Brain pericyte (primary cell): ENCODE measurements at regions not wholly inside any gene's neighbourhood (a gene's known extent, or its start where the extent isn't known, plus 50 kb on each side); places are given as distances from the start of the nearest gene placed in this dataset.

Experiments used
- DNase-seq: peaks from one replicate; pipeline ENCODE4 v3.0.0-alpha.2; 2012; ENCODE audit warnings: low read depth, low spot score

GRCh38 chr17:83177611-83178532, 98.5 kb downstream of the METRNL start:
- no peak for DNase-seq

- DNase-seq, result no peak
These were observed 99.3 kb downstream of the METRNL start for GRCh38 chr17:83178533-83179304.

GRCh38 chr17:83179374-83179773, 100.0 kb downstream of the METRNL start:
- no peak for DNase-seq

GRCh38 chr17:83179811-83180210, 100.4 kb downstream of the METRNL start:
- DNase-seq, result no peak

- no peak for DNase-seq
These were observed 101.0 kb downstream of the METRNL start for GRCh38 chr17:83180264-83180995.

GRCh38 chr17:83180996-83181481, 101.6 kb downstream of the METRNL start:
- no peak for DNase-seq

GRCh38 chr17:83181991-83182619, 102.7 kb downstream of the METRNL start:
- no peak for DNase-seq

- DNase-seq, result no peak
These were observed 103.3 kb downstream of the METRNL start for GRCh38 chr17:83182620-83183101.

- DNase-seq, result no peak
These were observed 103.9 kb downstream of the METRNL start for GRCh38 chr17:83183145-83183948.

GRCh38 chr17:83183951-83184506, 104.6 kb downstream of the METRNL start:
- no peak for DNase-seq

- DNase-seq, result no peak
These were observed 105.9 kb downstream of the METRNL start for GRCh38 chr17:83185023-83186002.

GRCh38 chr17:83186226-83186625, 106.8 kb downstream of the METRNL start:
- DNase-seq, result no peak

- no peak for DNase-seq
These were observed 107.5 kb downstream of the METRNL start for GRCh38 chr17:83186751-83187421.

- DNase-seq, result no peak
These were observed 108.4 kb downstream of the METRNL start for GRCh38 chr17:83187782-83188311.

- peak; percentile 98 for DNase-seq
These were observed 109.9 kb downstream of the METRNL start for GRCh38 chr17:83189044-83190003.

GRCh38 chr17:83190004-83190385, 110.6 kb downstream of the METRNL start:
- DNase-seq, result no peak
